ENCODE measurements at regions not wholly inside any gene's neighbourhood (a gene's known extent, or its start where the extent isn't known, plus 50 kb on each side); places are given as distances from the start of the nearest gene placed in this dataset.

GRCh38 chr10:118106426-118106825 lies 59.7 kb upstream of the RAB11FIP2 start:
- no peak for DNase-seq

GRCh38 chr10:118102121-118102520 lies 55.4 kb upstream of the RAB11FIP2 start:
- no peak for DNase-seq

- no peak for DNase-seq
These were observed 54.8 kb upstream of the RAB11FIP2 start for GRCh38 chr10:118101501-118101900.
